Medulla oblongata (tissue), 1 donor: ENCODE measurements at regions not wholly inside any gene's neighbourhood (a gene's known extent, or its start where the extent isn't known, plus 50 kb on each side); places are given as distances from the start of the nearest gene placed in this dataset.
"Not testable (repeated sequence)": the region's sequence is repeated elsewhere in the genome, so short reads cannot be mapped to it uniquely, and the experiment has no call there.

Experiments used
- DNase-seq: peaks from one replicate; pipeline ENCODE4 v3.0.0-alpha.2; 2015; ENCODE audit errors: extremely low spot score

GRCh38 chr7:4319280-4319679, 362.8 kb upstream of the FOXK1 start:
- no peak for DNase-seq

GRCh38 chr7:4325732-4326131, 356.4 kb upstream of the FOXK1 start:
- DNase-seq = no peak

DNA sequence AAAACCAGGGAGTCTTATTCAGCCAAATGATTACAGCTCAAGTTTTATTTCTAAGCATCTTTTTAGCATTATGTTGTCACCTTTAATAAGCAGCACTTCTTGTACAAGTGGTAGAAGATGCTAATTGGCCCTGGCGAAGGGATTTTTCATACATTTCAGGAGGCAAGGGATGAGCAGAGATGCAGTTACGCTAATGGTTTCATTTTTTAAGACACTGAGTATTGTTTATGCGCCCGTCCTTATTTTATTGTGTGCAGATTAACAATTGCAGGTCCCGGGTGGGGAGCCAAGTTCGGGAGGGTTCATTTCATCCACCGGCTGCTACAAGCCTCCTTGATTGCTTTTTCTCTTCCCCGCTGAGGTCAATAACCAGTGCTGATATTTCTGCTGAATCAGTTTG, 350.4 kb upstream of the FOXK1 start:
- DNase-seq = no peak

GRCh38 chr7:4338556-4338955, 343.5 kb upstream of the FOXK1 start:
- DNase-seq = no peak

DNA sequence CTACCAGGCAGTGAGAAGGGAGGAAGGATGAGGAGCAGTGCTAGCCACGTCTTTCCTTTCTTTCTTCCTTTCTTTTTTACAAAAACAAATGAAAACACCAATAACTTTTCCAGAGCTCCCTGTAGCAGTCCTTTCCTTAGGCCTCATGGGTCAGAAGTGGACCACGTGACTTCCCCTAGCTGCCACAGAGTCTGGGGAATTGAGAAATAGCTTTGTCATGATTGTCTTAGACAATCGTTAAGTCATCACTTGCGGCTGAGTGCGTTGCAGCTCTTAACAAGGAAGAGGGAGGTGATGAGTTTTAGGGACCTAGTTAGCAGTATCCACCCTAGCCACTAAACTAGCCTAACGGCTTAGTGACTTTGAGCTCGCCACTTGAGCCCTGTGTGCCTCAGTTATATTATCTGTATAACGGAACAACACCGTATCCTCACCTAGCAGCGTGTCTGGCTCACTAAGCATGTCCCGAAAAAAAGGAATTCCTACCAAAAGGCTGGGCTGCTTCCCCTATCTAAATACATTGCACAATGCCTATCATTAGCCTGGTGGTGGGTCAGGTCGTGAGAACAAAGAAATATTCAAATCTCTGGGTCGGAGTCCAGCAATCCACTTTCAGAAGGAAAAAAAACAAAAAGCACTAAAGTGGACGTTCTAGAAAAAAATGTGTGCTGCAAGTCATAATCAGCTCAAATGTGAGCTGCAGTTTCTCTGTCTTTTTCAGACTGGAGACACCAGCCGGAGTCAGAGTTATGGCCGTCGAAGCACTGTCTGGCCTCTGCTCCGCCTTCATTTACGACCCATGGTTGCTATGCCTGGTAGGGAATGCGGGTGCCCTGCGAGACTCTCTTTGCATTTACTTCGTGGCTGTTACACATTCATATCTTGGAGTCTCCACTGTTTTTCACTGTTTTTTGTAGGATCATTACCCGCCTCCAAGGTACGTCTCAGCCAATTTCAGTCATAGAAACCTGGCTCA, 338.5 kb upstream of the FOXK1 start:
- DNase-seq = no peak

GRCh38 chr7:4345004-4345403, 337.1 kb upstream of the FOXK1 start:
- DNase-seq = no peak

GRCh38 chr7:4352069-4352468, 330.0 kb upstream of the FOXK1 start:
- DNase-seq = no peak

- no peak for DNase-seq
Measured at GRCh38 chr7:4361774-4362173, 320.3 kb upstream of the FOXK1 start.

DNA sequence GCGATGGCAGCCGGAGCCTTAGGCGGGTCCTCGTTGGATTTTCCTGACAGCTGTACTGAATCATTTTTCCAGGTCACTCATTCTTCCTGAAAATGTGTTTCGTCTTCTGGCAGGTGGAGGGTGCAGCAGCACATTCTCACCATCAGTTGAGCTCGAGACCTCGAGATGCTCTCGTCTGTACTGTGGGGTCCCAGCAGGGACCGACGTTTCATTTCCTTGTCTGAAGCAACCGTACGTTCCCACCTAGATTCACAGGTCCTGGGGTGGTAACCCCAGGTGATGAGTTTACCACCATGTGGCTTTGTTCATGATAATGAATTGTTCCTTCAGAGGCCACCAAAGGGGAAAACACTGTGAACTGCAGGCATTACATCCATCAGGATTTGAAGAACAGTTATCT, 298.5 kb upstream of the FOXK1 start:
- no peak for DNase-seq

- DNase-seq = no peak
Measured at GRCh38 chr7:4386190-4386589, 295.9 kb upstream of the FOXK1 start.

GRCh38 chr7:4391103-4391502, 291.0 kb upstream of the FOXK1 start:
- DNase-seq = not testable (repeated sequence)

DNA sequence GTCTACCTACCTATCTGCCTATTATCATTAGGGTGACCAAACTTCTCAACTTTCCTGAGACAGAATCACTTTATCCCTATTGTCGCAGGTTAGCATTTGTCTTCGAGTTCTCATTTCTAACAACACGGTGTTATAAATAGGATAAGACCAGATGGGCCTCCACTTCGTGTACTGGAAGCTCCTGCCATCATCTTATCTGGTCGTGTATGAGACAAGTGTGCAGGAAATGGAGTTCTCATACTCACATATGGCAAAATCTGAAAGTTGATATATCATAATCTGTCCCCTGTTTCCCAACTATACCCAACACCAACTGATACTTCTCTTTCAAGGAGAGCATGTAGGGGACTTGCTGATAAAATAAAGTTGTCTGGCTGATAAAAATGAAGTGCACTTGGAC, 287.4 kb upstream of the FOXK1 start:
- DNase-seq = no peak

GRCh38 chr7:4399121-4399520, 283.0 kb upstream of the FOXK1 start:
- DNase-seq = no peak

GRCh38 chr7:4399596-4399995, 282.5 kb upstream of the FOXK1 start:
- DNase-seq = no peak

GRCh38 chr7:4406288-4407058, 275.6 kb upstream of the FOXK1 start:
- DNase-seq = no peak

GRCh38 chr7:4409946-4410345, 272.1 kb upstream of the FOXK1 start:
- no peak for DNase-seq

DNA sequence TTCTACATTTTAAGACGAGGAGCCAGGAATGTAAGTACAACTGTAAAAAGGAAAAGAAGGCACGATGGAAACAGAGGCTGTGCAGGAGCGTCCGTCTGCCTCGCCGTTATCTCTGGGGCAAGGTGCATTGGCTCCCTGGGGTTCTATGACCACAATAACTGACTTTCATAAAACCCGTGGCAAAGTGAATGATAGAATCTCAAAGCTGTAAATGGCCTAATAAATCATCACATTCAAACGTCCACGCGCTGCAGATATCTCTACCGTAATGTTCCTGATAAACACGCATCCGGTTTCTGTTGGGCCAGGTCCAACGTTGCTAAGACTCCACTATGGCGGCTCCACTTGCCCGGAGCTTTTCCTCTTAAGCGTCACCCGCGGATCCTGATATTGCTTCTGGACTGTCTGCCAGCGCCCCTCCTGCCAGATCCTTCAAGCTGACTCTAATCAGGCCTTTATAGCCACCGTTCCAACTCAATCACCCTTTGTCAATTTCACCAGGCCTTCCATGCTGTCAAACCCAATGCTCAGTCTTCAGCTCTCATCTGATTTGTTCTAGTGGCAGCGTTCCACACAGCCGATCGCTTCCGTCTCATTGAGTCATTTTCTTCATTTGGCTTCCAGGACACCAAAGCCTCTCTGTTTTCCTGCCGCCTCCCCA, 265.6 kb upstream of the FOXK1 start:
- peak; percentile 12 for DNase-seq

GRCh38 chr7:4428526-4428925, 253.6 kb upstream of the FOXK1 start:
- DNase-seq = no peak

DNA sequence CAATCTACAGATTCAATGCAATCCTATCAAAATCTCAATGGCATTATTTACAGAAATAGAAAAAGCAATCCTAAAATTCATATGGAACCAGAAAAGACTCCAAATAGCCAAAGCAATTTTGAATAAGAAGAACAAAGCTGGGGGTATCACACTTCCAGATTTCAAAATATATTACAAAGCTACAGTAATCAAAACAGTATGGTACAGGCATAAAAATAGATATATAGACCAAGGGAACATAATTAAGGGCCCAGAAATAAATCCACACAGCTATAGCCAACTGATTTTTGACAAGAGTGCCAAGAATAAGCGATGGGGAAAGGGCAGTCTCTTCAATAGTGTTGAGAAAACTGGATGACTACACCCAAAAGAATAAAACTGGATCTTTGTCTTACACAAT, 251.9 kb upstream of the FOXK1 start:
- no peak for DNase-seq

DNA sequence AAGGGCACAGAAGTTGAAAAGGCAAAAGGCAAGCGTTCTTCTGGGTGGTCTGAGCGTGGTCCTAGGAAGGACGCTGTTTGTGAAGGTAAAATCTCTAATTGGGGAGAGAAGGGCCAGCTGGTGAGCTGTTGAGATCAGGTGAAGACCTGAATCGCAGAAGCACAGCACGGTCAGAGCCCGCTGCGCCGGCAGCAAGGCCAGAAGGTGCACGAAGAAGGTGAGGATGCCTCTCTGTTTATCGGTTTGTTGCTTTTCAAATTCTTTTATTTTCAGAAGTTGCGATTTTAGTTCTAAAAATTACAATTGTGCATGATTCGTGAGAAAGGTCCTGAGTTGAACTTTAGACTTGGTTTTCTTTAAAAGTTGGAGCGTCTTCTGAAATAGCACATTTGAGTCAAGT, 247.8 kb upstream of the FOXK1 start:
- DNase-seq = no peak

- DNase-seq = no peak
Measured at GRCh38 chr7:4436361-4436895, 245.7 kb upstream of the FOXK1 start.

- DNase-seq = no peak
Measured at GRCh38 chr7:4436936-4437335, 245.2 kb upstream of the FOXK1 start.
